H1 (cell line): ENCODE measurements at regions not wholly inside any gene's neighbourhood (a gene's known extent, or its start where the extent isn't known, plus 50 kb on each side); places are given as distances from the start of the nearest gene placed in this dataset.

Source experiments
- CTCF ChIA-PET: fragments of 300-600 bp; sonication (Branson Sonifier 250); formaldehyde crosslinking; loops from one replicate; lab custom pipeline; 2021; ENCODE audit not compliant: partially characterized antibody; lab: Charles Lee
- POLR2A ChIA-PET: fragments of 300-600 bp; sonication (Branson Sonifier 250); formaldehyde crosslinking; loops from one replicate; lab custom pipeline; 2021; ENCODE audit warnings: inconsistent platforms; ENCODE audit not compliant: partially characterized antibody; lab: Charles Lee
- DNase-seq, 2 experiments: peaks; one replicate each; pipeline versions ENCODE4 v3.0.0 to v3.0.0-alpha.2; 2010 to 2022; ENCODE audit warnings: low spot score in 2 of 2, low read depth in 1 of 2, mixed read lengths in 1 of 2
- FAIRE-seq: peaks from 2 replicates; lab custom pipeline; 2011; peaks lifted over from hg19 to GRCh38; lab: Jason Lieb, UNC
- H2AFZ ChIP-seq: 2 replicates; pipeline ENCODE4 v1.8.1; 2012; ENCODE audit warnings: low read length, inconsistent platforms
- H2AK5ac ChIP-seq: 2 replicates; pipeline ENCODE4 v1.6.1; 2013; ENCODE audit warnings: low read depth, low read length
- H2BK120ac ChIP-seq: replicated peaks from 2 replicates; pipeline ENCODE3; 2013; ENCODE audit warnings: low read depth, low read length, inconsistent platforms
- H2BK12ac ChIP-seq: 2 replicates; pipeline ENCODE4 v1.6.1; 2013; ENCODE audit warnings: low read depth, low read length
- H2BK15ac ChIP-seq: 2 replicates; pipeline ENCODE4 v1.6.1; 2013; ENCODE audit warnings: low read length
- H2BK20ac ChIP-seq: 2 replicates; pipeline ENCODE4 v1.6.1; 2013; ENCODE audit warnings: low read length
- H2BK5ac ChIP-seq: 2 replicates; pipeline ENCODE4 v1.6.1; 2013; ENCODE audit warnings: low read depth, low read length
- H3K14ac ChIP-seq: 2 replicates; pipeline ENCODE4 v1.6.1; 2013; ENCODE audit warnings: inconsistent platforms; ENCODE audit not compliant: insufficient read length
- H3K18ac ChIP-seq: 2 replicates; pipeline ENCODE4 v1.6.1; 2013; ENCODE audit warnings: low read length; ENCODE audit errors: extremely low read depth
- H3K23ac ChIP-seq: 2 replicates; pipeline ENCODE4 v1.6.1; 2013; ENCODE audit warnings: inconsistent platforms; ENCODE audit not compliant: insufficient read length
- H3K23me2 ChIP-seq: 2 replicates; pipeline ENCODE4 v1.6.1; 2013; ENCODE audit warnings: low read depth, low read length
- H3K27ac ChIP-seq: 2 replicates; pipeline ENCODE4 v1.6.1; 2011; ENCODE audit warnings: low read depth, low read length, inconsistent platforms
- H3K27me3 ChIP-seq, 4 experiments: replicated peaks in 1 of 4; 1 replicate in 1 of 4; 2 replicates in 3 of 4; pipeline versions ENCODE4 v1.6.1 to v1.8.1; 2011 to 2013; ENCODE audit warnings: low read length in 3 of 4, mild to moderate bottlenecking in 3 of 4, inconsistent platforms in 2 of 4, mixed read lengths in 2 of 4, moderate library complexity in 1 of 4; ENCODE audit not compliant: control insufficient read depth in 3 of 4, insufficient read depth in 3 of 4; ENCODE audit errors: extremely low read depth in 1 of 4
- H3K36me3 ChIP-seq, 4 experiments: 2 replicates each; pipeline versions ENCODE4 v1.6.1 to v1.8.1; 2011 to 2013; ENCODE audit warnings: mild to moderate bottlenecking in 4 of 4, low read length in 3 of 4, moderate library complexity in 2 of 4, control low read depth in 1 of 4, inconsistent platforms in 1 of 4; ENCODE audit not compliant: insufficient read depth in 4 of 4, control insufficient read depth in 2 of 4
- H3K4ac ChIP-seq: replicated peaks from 2 replicates; pipeline ENCODE3; 2013; ENCODE audit warnings: low read length, low read depth, mixed read lengths, inconsistent platforms; ENCODE audit not compliant: insufficient read length
- H3K4me1 ChIP-seq, 4 experiments: replicated peaks in 1 of 4; 1 replicate in 1 of 4; 2 replicates in 3 of 4; pipeline versions ENCODE4 v1.6.1 to v1.8.1; 2011 to 2013; ENCODE audit warnings: low read length in 3 of 4, inconsistent platforms in 2 of 4, mixed read lengths in 1 of 4; ENCODE audit not compliant: insufficient read depth in 4 of 4, control insufficient read depth in 3 of 4
- H3K4me2 ChIP-seq, 2 experiments: 2 replicates each; pipeline versions ENCODE4 v1.6.1 to v1.8.1; 2011 to 2013; ENCODE audit warnings: low read depth in 2 of 2, low read length in 2 of 2, control low read depth in 1 of 2, inconsistent platforms in 1 of 2, mild to moderate bottlenecking in 1 of 2; ENCODE audit not compliant: insufficient read depth in 1 of 2
- H3K4me3 ChIP-seq, 4 experiments: fragments of 200-600, 300-600 bp in 1 of 4; sonication (generic), shearing (Covaris generic), sonication (Bioruptor Twin) in 1 of 4; 2 replicates each; pipeline versions ENCODE4 v1.5.1 to v1.8.1; 2011 to 2016; ENCODE audit warnings: low read length in 4 of 4, low read depth in 3 of 4, control low read depth in 2 of 4, inconsistent platforms in 2 of 4, mild to moderate bottlenecking in 2 of 4, mixed read lengths in 1 of 4, moderate library complexity in 1 of 4; ENCODE audit not compliant: insufficient read depth in 2 of 4; ENCODE audit errors: extremely low read depth in 1 of 4
- H3K56ac ChIP-seq: replicated peaks from 2 replicates; pipeline ENCODE3; 2013; ENCODE audit warnings: low read depth, mild to moderate bottlenecking, mixed read lengths, low read length, inconsistent platforms; ENCODE audit not compliant: insufficient read length
- H3K79me1 ChIP-seq: 2 replicates; pipeline ENCODE4 v1.6.1; 2013; ENCODE audit warnings: low read depth, low read length, control low read depth
- H3K79me2 ChIP-seq, 2 experiments: 2 replicates each; pipeline versions ENCODE4 v1.6.1 to v1.8.1; 2012 to 2013; ENCODE audit warnings: low read length in 2 of 2, mild to moderate bottlenecking in 2 of 2, inconsistent platforms in 1 of 2; ENCODE audit not compliant: insufficient read depth in 2 of 2, control insufficient read depth in 1 of 2
- H3K9ac ChIP-seq, 4 experiments: replicated peaks in 1 of 4; 1 replicate in 1 of 4; 2 replicates in 3 of 4; pipeline versions ENCODE4 v1.6.1 to v1.8.1; 2011 to 2013; ENCODE audit warnings: low read depth in 3 of 4, low read length in 3 of 4, control low read depth in 2 of 4, mild to moderate bottlenecking in 2 of 4, moderate library complexity in 2 of 4, inconsistent platforms in 1 of 4; ENCODE audit errors: extremely low read depth in 1 of 4
- H3K9me3 ChIP-seq, 2 experiments: 2 replicates each; pipeline versions ENCODE4 v1.6.1 to v1.8.1; 2012 to 2013; ENCODE audit warnings: mild to moderate bottlenecking in 2 of 2, moderate library complexity in 2 of 2, control low read depth in 1 of 2, inconsistent platforms in 1 of 2, low read depth in 1 of 2, low read length in 1 of 2, mixed read lengths in 1 of 2; ENCODE audit not compliant: insufficient read depth in 2 of 2
- H4K20me1 ChIP-seq, 2 experiments: replicated peaks in 1 of 2; 2 replicates each; pipeline versions ENCODE3 to v1.8.1; 2011 to 2013; ENCODE audit warnings: inconsistent platforms in 2 of 2, low read length in 2 of 2, mild to moderate bottlenecking in 1 of 2; ENCODE audit not compliant: insufficient read depth in 2 of 2, control insufficient read depth in 1 of 2
- H4K5ac ChIP-seq: 2 replicates; pipeline ENCODE4 v1.6.1; 2013; ENCODE audit warnings: low read length, low read depth, mixed read lengths, inconsistent platforms; ENCODE audit not compliant: insufficient read length
- H4K8ac ChIP-seq: 2 replicates; pipeline ENCODE4 v1.8.0; 2013; ENCODE audit warnings: mild to moderate bottlenecking, moderate library complexity, low read length, inconsistent platforms; ENCODE audit not compliant: insufficient read depth; ENCODE audit errors: extremely low read depth
- H4K91ac ChIP-seq: replicated peaks from 2 replicates; pipeline ENCODE3; 2013; ENCODE audit warnings: low read length, mixed read lengths, inconsistent platforms; ENCODE audit not compliant: insufficient read length
- ASH2L ChIP-seq: fragments of 200-600, 300-600 bp; sonication (generic); IDR thresholded peaks from one replicate; pipeline ENCODE4 v1.7.1; 2017; ENCODE audit warnings: low read length
- CREB1 ChIP-seq: IDR thresholded peaks from 2 replicates; pipeline ENCODE4 v1.6.1; 2012; ENCODE audit warnings: inconsistent platforms
- MAX ChIP-seq: IDR thresholded peaks from 2 replicates; pipeline ENCODE4 v1.6.1; 2012; ENCODE audit warnings: inconsistent platforms
- WGBS, 2 experiments: shearing (Covaris generic) in 1 of 2; methylation state at CpG; one replicate each; pipeline versions ENCODE4 v1.1.6 to v1.1.7; 2013 to 2015; ENCODE audit warnings: low lambda C conversion rate in 2 of 2, mixed read lengths in 2 of 2, inconsistent platforms in 1 of 2, low coverage in 1 of 2, missing lambda C conversion rate in 1 of 2; ENCODE audit not compliant: insufficient replicate concordance in 2 of 2, insufficient coverage in 1 of 2, insufficient read length in 1 of 2; ENCODE audit errors: extremely low coverage in 1 of 2, missing lambda C conversion rate in 1 of 2; 5-methylcytosine and 5-hydroxymethylcytosine counted together

GRCh38 chr5:73325546-73325945, 123.0 kb downstream of the FOXD1 start:
- no peak for DNase-seq
- H3K23me2 ChIP-seq = no peaks in the 10 kb centered on the region

More at GRCh38 chr5:73325546-73325945, 123.0 kb downstream of the FOXD1 start:
- H2BK12ac ChIP-seq = no peak overlapping the region
- TF ChIP-seq ASH2L (no peak), MAX (no peak), CREB1 (no peak)
- no peak for FAIRE-seq
- no peak overlapping the region for H3K14ac ChIP-seq
- H3K4me3 ChIP-seq = no peak overlapping the region
- WGBS, 2 experiments = 94% methylated on average over 3 of the region's 3 CpGs; no CpG with 5 or more reads in 1 of the 2 experiments
- no peak overlapping the region for H3K18ac ChIP-seq
- H3K9ac ChIP-seq = no peak overlapping the region
- no peaks in the 10 kb centered on the region for H3K79me2 ChIP-seq
- peaks cover 0 to 12% (median 5%) of the 10 kb centered on the region in 4 experiments; a peak in 5 of 7 replicates for H3K4me1 ChIP-seq
- CTCF ChIA-PET = no interaction called here
- no peaks in the 10 kb centered on the region; a peak in 1 of 7 replicates for H3K27me3 ChIP-seq
- no peak overlapping the region for H2BK5ac ChIP-seq
- H2AFZ ChIP-seq = no peak overlapping the region
- no peaks in the 10 kb centered on the region for H3K79me1 ChIP-seq
- no peak overlapping the region for H2BK15ac ChIP-seq
- H4K5ac ChIP-seq = no peak overlapping the region
- no peak overlapping the region for H2BK20ac ChIP-seq
- 0 out of 4 replicates have a peak, but pooled peaks cover 0 to 2% of the 10 kb centered on the region in 2 experiments for H3K9me3 ChIP-seq
- no peaks in the 10 kb centered on the region for H4K20me1 ChIP-seq
- no peak overlapping the region for H3K4ac ChIP-seq
- H4K8ac ChIP-seq = no peak overlapping the region
- H2AK5ac ChIP-seq = no peak overlapping the region
- H3K56ac ChIP-seq = no peak overlapping the region
- H4K91ac ChIP-seq = no peak overlapping the region
- H3K23ac ChIP-seq = no peak overlapping the region
- no peak overlapping the region for H2BK120ac ChIP-seq
- no peak overlapping the region for H3K4me2 ChIP-seq
- H3K27ac ChIP-seq = no peak overlapping the region
- POLR2A ChIA-PET = no interaction called here
- H3K36me3 ChIP-seq = no peaks in the 10 kb centered on the region
